K562 (cell line): ENCODE measurements at regions not wholly inside any gene's neighbourhood (a gene's known extent, or its start where the extent isn't known, plus 50 kb on each side); places are given as distances from the start of the nearest gene placed in this dataset.

Experiments used
- CTCF ChIP-seq, 3 experiments: IDR thresholded peaks in 2 of 3; conservative IDR thresholded peaks in 1 of 3; 2 replicates each; pipeline ENCODE4 v1.5.1; 2011 to 2012; ENCODE audit warnings: low read length in 3 of 3, mild to moderate bottlenecking in 3 of 3, control low read depth in 2 of 3, improper control_type of control experiment in 1 of 3, inconsistent platforms in 1 of 3, low read depth in 1 of 3, mixed read lengths in 1 of 3, moderate library complexity in 1 of 3; ENCODE audit not compliant: insufficient read depth in 2 of 3
- KAT8 ChIP-seq: fragments of 450-650 bp; IDR thresholded peaks from 2 replicates; pipeline ENCODE4 v1.6.1; 2016; ENCODE audit warnings: low read depth, mild to moderate bottlenecking
- POLR2A ChIP-seq: fragments of 450-650 bp; conservative IDR thresholded peaks from 2 replicates; pipeline ENCODE4 v1.6.1; 2016
- PTBP1 ChIP-seq: fragments of 200-400 bp; formaldehyde crosslinking; IDR thresholded peaks from 2 replicates; pipeline ENCODE4 v1.6.1; 2017; ENCODE audit warnings: low read depth, low read length
- RAD21 ChIP-seq, 2 experiments: fragments of 250-450 bp in 1 of 2; fragments of 450-650 bp in 1 of 2; sonication (Bioruptor Pico) in 1 of 2; formaldehyde crosslinking in 1 of 2; IDR thresholded peaks in 1 of 2; conservative IDR thresholded peaks in 1 of 2; 2 replicates each; pipeline versions ENCODE4 v1.4.0 to v1.8.0; 2020 to 2022; ENCODE audit warnings: mild to moderate bottlenecking in 2 of 2, moderate library complexity in 1 of 2
- TAF1 ChIP-seq: IDR thresholded peaks from 2 replicates; pipeline ENCODE4 v1.6.1; 2011; ENCODE audit warnings: mild to moderate bottlenecking, low read length, moderate library complexity; ENCODE audit not compliant: insufficient read depth, control insufficient read depth, severe bottlenecking; ENCODE audit errors: extremely low read depth
- TF ChIP-seq, protein P1 (sequence below), 2 experiments: fragments of 450-650 bp; IDR thresholded peaks; 2 replicates each; pipeline ENCODE4 v1.6.1; 2016; ENCODE audit warnings: mild to moderate bottlenecking in 2 of 2, borderline replicate concordance in 1 of 2, low read depth in 1 of 2, moderate library complexity in 1 of 2

- TF ChIP-seq KAT8 (no peak), CTCF (IDR thresholded peaks at IDR 0.05 in 2 of 3, conservative IDR thresholded peaks at IDR 0.05 in 1 of 3; ENCODE audit: insufficient read depth in 2 of 3, low read depth in 1 of 3, low read length in 3 of 3) (no peak), TAF1 (no peak), POLR2A (no peak), RAD21 (CRISPR knock-in tag; conservative IDR thresholded peaks at IDR 0.05 in 1 of 2, IDR thresholded peaks at IDR 0.05 in 1 of 2) (no peak), PTBP1 (no peak)
- TF ChIP-seq, protein P1, sequence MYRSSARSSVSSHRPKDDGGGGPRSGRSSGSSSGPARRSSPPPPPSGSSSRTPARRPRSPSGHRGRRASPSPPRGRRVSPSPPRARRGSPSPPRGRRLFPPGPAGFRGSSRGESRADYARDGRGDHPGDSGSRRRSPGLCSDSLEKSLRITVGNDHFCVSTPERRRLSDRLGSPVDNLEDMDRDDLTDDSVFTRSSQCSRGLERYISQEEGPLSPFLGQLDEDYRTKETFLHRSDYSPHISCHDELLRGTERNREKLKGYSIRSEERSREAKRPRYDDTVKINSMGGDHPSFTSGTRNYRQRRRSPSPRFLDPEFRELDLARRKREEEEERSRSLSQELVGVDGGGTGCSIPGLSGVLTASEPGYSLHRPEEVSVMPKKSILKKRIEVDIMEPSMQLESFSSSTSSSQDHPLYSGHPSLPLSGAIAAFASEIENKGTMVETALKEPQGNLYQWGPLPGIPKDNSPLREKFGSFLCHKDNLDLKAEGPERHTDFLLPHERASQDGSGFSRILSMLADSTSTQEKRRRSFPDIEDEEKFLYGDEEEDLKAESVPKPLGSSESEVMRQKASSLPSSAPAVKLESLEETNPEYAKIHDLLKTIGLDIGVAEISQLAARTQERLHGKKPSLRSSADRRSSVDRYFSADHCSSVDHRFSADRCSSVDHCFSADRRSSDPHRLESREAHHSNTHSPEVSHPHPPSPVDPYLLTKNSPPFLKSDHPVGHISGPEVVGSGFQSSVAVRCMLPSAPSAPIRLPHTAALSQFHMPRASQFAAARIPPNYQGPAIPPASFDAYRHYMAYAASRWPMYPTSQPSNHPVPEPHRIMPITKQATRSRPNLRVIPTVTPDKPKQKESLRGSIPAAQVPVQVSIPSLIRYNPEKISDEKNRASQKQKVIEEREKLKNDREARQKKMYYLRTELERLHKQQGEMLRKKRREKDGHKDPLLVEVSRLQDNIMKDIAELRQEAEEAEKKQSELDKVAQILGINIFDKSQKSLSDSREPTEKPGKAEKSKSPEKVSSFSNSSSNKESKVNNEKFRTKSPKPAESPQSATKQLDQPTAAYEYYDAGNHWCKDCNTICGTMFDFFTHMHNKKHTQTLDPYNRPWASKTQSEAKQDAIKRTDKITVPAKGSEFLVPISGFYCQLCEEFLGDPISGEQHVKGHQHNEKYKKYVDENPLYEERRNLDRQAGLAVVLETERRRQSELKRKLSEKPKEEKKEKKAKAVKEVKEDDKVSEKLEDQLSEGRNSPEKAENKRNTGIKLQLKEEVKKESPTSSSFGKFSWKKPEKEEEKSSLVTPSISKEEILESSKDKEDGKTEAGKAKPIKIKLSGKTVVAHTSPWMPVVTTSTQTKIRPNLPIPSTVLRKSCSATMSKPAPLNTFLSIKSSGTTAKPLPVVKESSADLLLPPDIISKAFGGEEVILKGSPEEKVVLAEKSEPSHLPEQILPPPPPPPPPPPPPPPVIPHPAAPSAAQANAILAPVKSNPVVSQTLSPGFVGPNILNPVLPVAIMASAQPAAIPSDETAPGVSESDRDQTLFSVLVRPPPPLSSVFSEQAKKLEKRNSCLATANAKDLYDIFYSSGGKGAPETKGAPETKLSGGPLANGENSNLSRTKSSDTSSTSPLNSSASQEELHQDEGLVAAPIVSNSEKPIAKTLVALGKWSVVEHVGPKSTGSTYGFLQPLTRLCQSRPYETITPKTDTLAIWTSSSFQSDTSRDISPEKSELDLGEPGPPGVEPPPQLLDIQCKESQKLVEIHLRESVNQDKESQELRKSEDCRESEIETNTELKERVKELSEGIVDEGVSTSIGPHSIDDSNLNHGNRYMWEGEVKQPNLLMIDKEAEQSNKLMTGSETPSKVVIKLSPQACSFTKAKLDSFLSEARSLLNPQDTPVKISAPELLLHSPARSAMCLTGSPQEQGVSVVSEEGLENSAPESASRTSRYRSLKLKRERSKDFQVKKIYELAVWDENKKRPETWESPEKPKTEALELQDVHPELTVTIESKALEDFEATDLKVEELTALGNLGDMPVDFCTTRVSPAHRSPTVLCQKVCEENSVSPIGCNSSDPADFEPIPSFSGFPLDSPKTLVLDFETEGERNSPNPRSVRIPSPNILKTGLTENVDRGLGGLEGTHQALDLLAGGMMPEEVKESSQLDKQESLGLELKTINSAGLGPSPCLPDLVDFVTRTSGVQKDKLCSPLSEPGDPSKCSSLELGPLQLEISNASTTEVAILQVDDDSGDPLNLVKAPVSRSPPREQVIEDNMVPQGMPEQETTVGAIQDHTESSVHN (IDR thresholded peaks at IDR 0.05; ENCODE audit: borderline replicate concordance in 1 of 2, low read depth in 1 of 2) = no peak
These were observed 317.6 kb downstream of the GALR1 start for GRCh38 chr18:77567205-77567604.
